Chondrocyte (in vitro differentiated cells): ENCODE measurements at regions not wholly inside any gene's neighbourhood (a gene's known extent, or its start where the extent isn't known, plus 50 kb on each side); places are given as distances from the start of the nearest gene placed in this dataset.

Experiments
- DNase-seq: peaks from one replicate; pipeline ENCODE4 v3.0.0; 2021; ENCODE audit warnings: mixed read lengths, low spot score
- H3K27ac Mint-ChIP-seq: one replicate; pipeline ENCODE4 v1.8.0; 2021; ENCODE audit warnings: mild to moderate bottlenecking, moderate library complexity, mixed read lengths; ENCODE audit not compliant: unreplicated experiment
- H3K27me3 Mint-ChIP-seq: 2 replicates; pipeline ENCODE4 v1.8.0; 2021; ENCODE audit warnings: low read depth, mixed read lengths
- H3K36me3 Mint-ChIP-seq: 2 replicates; pipeline ENCODE4 v1.8.0; 2021; ENCODE audit warnings: low read depth, mixed read lengths
- H3K4me1 Mint-ChIP-seq: 2 replicates; pipeline ENCODE4 v1.8.0; 2021; ENCODE audit warnings: low read depth, mild to moderate bottlenecking, mixed read lengths
- H3K4me3 Mint-ChIP-seq: one replicate; pipeline ENCODE4 v1.8.0; 2021; ENCODE audit warnings: mild to moderate bottlenecking, moderate library complexity, mixed read lengths; ENCODE audit not compliant: unreplicated experiment
- H3K9me3 Mint-ChIP-seq: 2 replicates; pipeline ENCODE4 v1.8.0; 2021; ENCODE audit warnings: low read depth, mixed read lengths
- CTCF ChIP-seq: fragments of 200-600 bp; sonication (generic); IDR thresholded peaks from 2 replicates; pipeline ENCODE4 v1.5.0; 2021; ENCODE audit warnings: antibody characterized with exemption, mild to moderate bottlenecking, moderate library complexity

GRCh38 chr15:101565377-101565776 lies 75.9 kb upstream of the PCSK6 start:
- DNase-seq: no peak
- H3K4me1 Mint-ChIP-seq: peaks cover 8% of the 10 kb centered on the region
- no peak overlapping the region for H3K27ac Mint-ChIP-seq
- H3K4me3 Mint-ChIP-seq: no peak overlapping the region
- TF ChIP-seq CTCF: no peak
- peaks cover 3% of the 10 kb centered on the region for H3K9me3 Mint-ChIP-seq
- no peaks in the 10 kb centered on the region for H3K27me3 Mint-ChIP-seq
- H3K36me3 Mint-ChIP-seq: no peaks in the 10 kb centered on the region

- Mint-ChIP-seq H3K4me3 (no peak overlapping the region), H3K27ac (no peak overlapping the region), H3K9me3 (no peaks in the 10 kb centered on the region), H3K4me1 (peaks cover 2% of the 10 kb centered on the region), H3K27me3 (peaks cover 17% of the 10 kb centered on the region), H3K36me3 (no peaks in the 10 kb centered on the region)
- DNase-seq: no peak
- no peak for TF ChIP-seq CTCF
Measured at GRCh38 chr15:101563176-101563796, 73.8 kb upstream of the PCSK6 start.

GRCh38 chr15:101562428-101563059 lies 73.0 kb upstream of the PCSK6 start:
- H3K9me3 Mint-ChIP-seq: no peaks in the 10 kb centered on the region
- H3K4me1 Mint-ChIP-seq: no peaks in the 10 kb centered on the region
- no peaks in the 10 kb centered on the region for H3K36me3 Mint-ChIP-seq
- H3K27me3 Mint-ChIP-seq: peaks cover 17% of the 10 kb centered on the region
- DNase-seq: no peak
- no peak overlapping the region for H3K27ac Mint-ChIP-seq
- H3K4me3 Mint-ChIP-seq: no peak overlapping the region
- no peak for TF ChIP-seq CTCF

GRCh38 chr15:101561584-101561906 lies 72.0 kb upstream of the PCSK6 start:
- no peaks in the 10 kb centered on the region for H3K36me3 Mint-ChIP-seq
- DNase-seq: no peak
- H3K27me3 Mint-ChIP-seq: peaks cover 18% of the 10 kb centered on the region
- H3K4me3 Mint-ChIP-seq: no peak overlapping the region
- no peaks in the 10 kb centered on the region for H3K9me3 Mint-ChIP-seq
- no peak for TF ChIP-seq CTCF
- no peak overlapping the region for H3K27ac Mint-ChIP-seq
- H3K4me1 Mint-ChIP-seq: no peaks in the 10 kb centered on the region

- TF ChIP-seq CTCF: no peak
- Mint-ChIP-seq H3K4me3 (no peak overlapping the region), H3K9me3 (no peaks in the 10 kb centered on the region), H3K27ac (no peak overlapping the region), H3K36me3 (no peaks in the 10 kb centered on the region), H3K4me1 (no peaks in the 10 kb centered on the region), H3K27me3 (peaks cover 18% of the 10 kb centered on the region)
- DNase-seq: no peak
Measured at GRCh38 chr15:101560722-101561583, 71.4 kb upstream of the PCSK6 start.
